GM10248 (cell line): ENCODE measurements at regions not wholly inside any gene's neighbourhood (a gene's known extent, or its start where the extent isn't known, plus 50 kb on each side); places are given as distances from the start of the nearest gene placed in this dataset.

Experiments used
- CTCF ChIA-PET: fragments of 300-600 bp; sonication (Branson Sonifier 250); formaldehyde crosslinking; extraction: SDS; loops from one replicate; lab custom pipeline; 2021; ENCODE audit warnings: antibody characterized with exemption; lab: Yijun Ruan, JAX
- POLR2A ChIA-PET: fragments of 350-650 bp; sonication (Branson Sonifier 250); formaldehyde crosslinking; extraction: SDS; loops from one replicate; lab custom pipeline; 2020; ENCODE audit warnings: antibody characterized with exemption; lab: Yijun Ruan, JAX
- DNase-seq: peaks from one replicate; pipeline ENCODE4 v3.0.0; 2012; ENCODE audit errors: extremely low spot score
- TF ChIP-seq, protein P1 (sequence below): IDR thresholded peaks from 2 replicates; pipeline ENCODE4 v1.5.1; 2012; ENCODE audit warnings: mild to moderate bottlenecking, low read depth; ENCODE audit errors: extremely low read depth, missing control alignments, control extremely low read depth

DNA sequence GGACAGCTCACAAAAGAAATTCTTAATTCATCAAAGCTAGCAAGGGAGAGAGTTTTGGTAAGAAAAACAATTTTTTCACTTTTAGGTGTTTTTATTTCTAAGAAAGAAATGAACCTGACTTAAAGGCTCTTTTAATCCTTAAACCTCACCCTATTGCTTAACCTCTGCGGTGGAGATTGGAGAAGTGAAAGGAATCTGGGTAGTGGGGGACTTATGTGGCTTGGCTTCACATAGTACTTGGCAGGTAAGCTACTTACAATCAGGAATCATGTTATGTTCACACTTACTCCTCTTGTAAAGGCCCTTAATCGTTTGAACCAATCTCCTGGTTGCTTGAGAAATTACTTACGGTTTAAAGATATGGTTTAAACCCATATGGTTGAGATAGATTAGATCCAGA, 104.8 kb downstream of the ISOC1 start:
- DNase-seq: no peak
- ChIA-PET CTCF (interaction anchor here (1.2 to 1.5 kb wide), 2 partner anchors 12 to 16 kb away, joined by 3 to 5 read pairs; no protein-coding TSS in a partner anchor), POLR2A (no interaction called here)
- TF ChIP-seq, protein P1, sequence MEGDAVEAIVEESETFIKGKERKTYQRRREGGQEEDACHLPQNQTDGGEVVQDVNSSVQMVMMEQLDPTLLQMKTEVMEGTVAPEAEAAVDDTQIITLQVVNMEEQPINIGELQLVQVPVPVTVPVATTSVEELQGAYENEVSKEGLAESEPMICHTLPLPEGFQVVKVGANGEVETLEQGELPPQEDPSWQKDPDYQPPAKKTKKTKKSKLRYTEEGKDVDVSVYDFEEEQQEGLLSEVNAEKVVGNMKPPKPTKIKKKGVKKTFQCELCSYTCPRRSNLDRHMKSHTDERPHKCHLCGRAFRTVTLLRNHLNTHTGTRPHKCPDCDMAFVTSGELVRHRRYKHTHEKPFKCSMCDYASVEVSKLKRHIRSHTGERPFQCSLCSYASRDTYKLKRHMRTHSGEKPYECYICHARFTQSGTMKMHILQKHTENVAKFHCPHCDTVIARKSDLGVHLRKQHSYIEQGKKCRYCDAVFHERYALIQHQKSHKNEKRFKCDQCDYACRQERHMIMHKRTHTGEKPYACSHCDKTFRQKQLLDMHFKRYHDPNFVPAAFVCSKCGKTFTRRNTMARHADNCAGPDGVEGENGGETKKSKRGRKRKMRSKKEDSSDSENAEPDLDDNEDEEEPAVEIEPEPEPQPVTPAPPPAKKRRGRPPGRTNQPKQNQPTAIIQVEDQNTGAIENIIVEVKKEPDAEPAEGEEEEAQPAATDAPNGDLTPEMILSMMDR: no peak

DNA sequence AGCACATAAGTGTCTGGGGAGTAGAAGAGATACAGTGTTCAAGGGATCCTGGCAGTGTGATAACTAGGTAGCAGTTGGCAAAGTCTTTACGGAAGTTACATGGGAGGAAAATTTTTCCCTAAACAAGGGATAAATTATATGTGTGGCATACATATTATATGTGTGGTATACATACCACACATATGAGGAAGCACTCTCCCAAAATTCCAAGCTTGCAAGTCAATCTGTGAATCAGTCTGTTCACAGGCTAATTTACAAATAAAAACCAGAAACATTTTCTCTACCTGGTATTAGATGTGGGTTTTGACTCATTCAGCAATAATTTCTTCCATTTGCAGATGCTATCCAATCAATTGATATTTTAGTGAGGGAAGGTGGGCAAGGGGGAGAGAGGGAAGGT, 110.0 kb downstream of the ISOC1 start:
- ChIA-PET POLR2A (no interaction called here), CTCF (interaction anchor here (1.1 kb wide), 1 partner anchor 125 kb away, joined by 3 read pairs; no protein-coding TSS in a partner anchor)
- no peak for DNase-seq
- TF ChIP-seq, protein P1: no peak

DNA sequence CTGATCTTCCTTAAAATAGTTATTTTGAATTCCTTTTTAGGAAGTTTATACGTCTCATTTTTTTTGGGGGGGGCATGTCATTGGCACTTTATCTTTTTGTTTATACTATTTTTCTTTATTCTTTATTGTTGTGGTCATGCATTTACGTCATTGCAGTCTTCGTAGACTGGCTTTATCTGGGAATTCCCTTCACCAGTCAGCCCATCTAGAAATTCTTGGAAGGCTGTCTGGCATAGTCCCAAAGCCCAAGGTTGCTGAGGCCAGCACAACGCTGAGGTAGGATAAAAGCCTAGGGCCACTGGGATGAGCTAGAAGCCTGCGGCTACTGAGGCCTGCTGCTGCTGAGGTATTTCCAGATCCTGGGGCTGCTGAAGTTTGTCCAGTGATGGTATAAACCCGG, 121.5 kb downstream of the ISOC1 start:
- ChIA-PET CTCF (interaction anchor here (2.0 kb wide), 1 partner anchor 16 kb away, joined by 5 read pairs; no protein-coding TSS in a partner anchor), POLR2A (no interaction called here)
- no peak for DNase-seq
- TF ChIP-seq, protein P1: no peak

DNA sequence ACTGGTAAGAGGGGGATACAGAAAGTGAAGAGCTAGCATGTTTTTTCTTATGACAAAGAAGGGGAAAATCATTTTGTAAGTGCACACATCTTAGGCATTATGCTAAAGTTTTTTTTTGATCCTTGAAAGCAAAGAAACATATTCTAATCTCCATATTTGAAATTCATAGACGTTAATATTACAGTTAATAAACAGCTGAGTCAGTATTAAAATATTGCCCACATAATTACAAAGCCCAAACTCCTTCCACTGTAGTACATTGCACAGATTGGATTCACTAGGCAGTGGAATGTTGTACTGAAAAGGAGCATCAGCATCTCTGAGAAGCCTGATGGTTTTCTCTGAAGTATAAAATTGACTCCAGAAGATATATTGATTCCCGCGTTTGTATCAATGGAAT, 122.6 kb downstream of the ISOC1 start:
- CTCF ChIA-PET: no interaction called here
- POLR2A ChIA-PET: no interaction called here
- TF ChIP-seq, protein P1: no peak
- no peak for DNase-seq

DNA sequence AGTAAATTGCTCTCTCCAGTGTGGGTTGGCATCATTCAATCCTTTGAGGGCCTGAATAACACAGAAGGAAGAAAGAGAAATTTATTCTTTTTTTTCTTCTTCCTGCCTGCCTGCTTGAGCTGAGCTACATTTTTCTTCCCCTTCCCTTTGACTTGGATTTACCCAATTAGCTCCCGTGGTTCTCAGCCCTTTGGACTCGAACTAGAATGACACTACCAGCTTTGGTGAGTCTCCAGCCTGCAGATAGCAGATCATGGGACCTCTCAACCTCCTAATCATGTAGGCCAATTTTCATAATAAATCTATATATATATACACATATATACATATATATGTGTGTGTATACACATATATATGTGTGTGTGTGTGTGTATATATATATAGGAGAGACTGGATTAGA, 128.6 kb downstream of the ISOC1 start:
- ChIA-PET POLR2A (no interaction called here), CTCF (no interaction called here)
- TF ChIP-seq, protein P1: no peak
- DNase-seq: no peak

DNA sequence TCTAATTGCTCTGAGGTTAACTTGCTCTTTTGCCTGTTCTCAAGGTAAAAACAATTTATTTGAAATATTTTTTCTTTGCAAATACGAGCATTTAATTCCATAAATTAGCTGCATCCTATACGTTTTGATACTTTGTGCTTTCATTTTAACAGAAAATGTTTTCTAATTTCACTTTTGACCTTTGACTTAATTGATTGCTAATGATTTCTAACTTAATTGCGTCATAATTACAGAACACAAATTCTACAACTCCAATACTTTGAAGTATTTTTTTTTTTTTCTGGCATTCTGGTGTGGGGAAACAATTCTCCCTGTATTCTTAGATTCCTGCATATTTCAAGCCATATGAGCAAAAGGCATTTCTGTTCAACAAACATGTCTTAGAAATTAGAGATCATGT, 134.0 kb downstream of the ISOC1 start:
- no peak for DNase-seq
- ChIA-PET CTCF (no interaction called here), POLR2A (no interaction called here)
- TF ChIP-seq, protein P1: no peak
